NCI-H2196 treated with DMSO at 0.1 percent for 48 hours (cell line): ENCODE measurements at regions not wholly inside any gene's neighbourhood (a gene's known extent, or its start where the extent isn't known, plus 50 kb on each side); places are given as distances from the start of the nearest gene placed in this dataset.
"Not testable (repeated sequence)": the region's sequence is repeated elsewhere in the genome, so short reads cannot be mapped to it uniquely, and the experiment has no call there.

ENCODE experiments used
- DNase-seq: peaks from one replicate; lab custom pipeline; 2025; ENCODE audit not compliant: unreplicated experiment; lab: John Stamatoyannopoulos, UW

DNA sequence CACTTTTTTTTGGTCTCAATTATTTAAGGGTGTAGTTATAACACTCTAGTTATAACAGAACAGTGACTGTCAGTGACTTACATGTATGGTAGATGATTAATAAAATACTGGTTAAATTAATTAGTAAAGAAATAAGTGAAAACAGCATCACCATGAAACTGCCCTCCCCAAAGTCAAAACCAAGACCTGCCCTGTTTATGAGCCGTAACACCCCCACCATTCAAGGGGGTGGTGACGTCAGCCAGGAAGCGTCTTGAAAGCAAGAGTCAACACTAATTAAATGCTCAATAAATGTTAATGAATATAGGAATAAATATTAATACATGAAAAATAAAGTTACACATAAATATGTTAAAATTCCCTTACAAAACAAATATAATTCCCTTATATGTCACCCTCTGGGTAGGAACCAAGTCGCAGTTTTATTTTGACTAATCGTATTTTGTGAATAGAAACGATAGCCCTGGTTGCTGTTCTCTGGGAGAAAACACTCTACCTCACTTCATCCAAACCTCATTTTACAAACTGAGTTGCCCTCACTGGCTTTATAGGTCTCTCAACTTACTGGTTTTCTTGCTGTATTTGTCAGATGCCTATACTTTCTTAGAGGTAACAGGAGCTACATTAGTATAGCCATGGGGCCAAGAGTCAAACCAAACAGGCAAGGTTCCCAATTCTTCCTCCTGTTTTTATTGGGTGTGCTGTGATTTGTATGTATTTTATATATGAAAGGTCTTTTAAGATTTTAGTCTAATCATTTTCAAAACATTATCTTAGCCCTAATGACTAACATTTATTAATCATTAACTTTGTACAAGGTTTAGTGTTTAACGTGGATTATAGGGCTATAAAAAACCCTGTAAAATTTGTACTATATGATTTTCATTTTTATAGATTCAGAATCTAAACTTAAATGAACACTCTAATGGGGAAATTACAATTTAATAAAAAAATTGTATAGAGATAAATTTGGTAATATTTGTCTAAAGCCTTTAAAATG is 227.9 kb upstream of the IRAK1BP1 start:
- no peak for DNase-seq

DNA sequence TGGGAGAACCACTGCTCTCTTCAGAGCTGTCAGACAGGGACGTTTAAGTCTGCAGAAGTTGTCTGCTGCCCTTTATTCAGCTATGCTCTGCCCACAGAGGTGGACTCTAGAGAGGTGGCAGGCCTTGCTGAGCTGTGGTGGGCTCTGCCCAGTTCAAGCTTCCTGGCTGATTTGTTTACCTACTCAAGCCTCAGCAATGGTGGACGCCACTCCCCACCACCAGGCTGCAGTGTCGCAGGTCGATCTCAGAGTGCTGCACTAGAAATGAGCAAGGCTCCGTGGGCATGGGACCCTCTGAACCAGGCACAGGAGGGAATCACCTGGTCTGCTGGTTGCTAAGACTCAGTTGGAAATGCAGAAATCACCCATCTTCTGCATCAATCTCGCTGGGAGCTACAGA is 223.4 kb upstream of the IRAK1BP1 start:
- not testable (repeated sequence) for DNase-seq

GRCh38 chr6:78646542-78647415 is 220.6 kb upstream of the IRAK1BP1 start:
- DNase-seq = not testable (repeated sequence)

DNA sequence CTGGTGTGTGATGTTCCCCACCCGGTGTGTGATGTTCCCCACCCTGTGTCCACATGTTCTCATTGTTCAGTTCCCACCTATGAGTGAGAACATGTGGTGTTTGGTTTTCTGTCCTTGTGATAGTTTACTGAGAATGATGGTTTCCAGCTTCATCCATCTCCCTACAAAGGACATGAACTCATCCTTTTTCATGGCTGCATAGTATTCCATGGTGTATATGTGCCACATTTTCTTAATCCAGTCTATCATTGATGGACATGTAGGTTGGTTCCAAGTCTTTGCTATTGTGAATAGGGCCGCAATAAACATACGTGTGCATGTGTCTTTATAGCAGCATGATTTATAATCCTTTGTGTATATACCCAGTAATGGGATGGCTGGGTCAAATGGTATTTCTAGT is 201.5 kb upstream of the IRAK1BP1 start:
- not testable (repeated sequence) for DNase-seq

DNA sequence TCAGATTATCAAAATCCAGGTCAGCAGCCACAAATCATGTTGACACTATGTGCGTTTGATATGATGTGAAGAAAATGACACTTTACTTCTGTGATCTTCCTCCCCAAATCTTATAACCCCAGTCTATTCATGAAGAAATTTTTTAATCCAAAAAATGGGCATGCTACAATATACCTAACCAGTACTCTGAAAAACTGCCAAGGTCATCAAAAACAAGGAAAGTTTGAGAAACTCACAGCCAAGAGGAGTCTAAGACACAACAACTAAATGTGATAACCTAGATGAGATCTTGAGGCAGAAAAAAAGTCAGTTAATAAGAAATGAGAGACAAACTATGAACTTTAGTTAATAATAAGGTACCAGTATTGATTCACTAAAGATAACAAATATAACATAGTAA is 200.6 kb upstream of the IRAK1BP1 start:
- DNase-seq = no peak

- DNase-seq = no peak
Measured at GRCh38 chr6:78670156-78670555, 197.2 kb upstream of the IRAK1BP1 start.

GRCh38 chr6:78670802-78671201 is 196.5 kb upstream of the IRAK1BP1 start:
- DNase-seq = no peak

GRCh38 chr6:78676069-78677007 is 191.0 kb upstream of the IRAK1BP1 start:
- not testable (repeated sequence) for DNase-seq

DNA sequence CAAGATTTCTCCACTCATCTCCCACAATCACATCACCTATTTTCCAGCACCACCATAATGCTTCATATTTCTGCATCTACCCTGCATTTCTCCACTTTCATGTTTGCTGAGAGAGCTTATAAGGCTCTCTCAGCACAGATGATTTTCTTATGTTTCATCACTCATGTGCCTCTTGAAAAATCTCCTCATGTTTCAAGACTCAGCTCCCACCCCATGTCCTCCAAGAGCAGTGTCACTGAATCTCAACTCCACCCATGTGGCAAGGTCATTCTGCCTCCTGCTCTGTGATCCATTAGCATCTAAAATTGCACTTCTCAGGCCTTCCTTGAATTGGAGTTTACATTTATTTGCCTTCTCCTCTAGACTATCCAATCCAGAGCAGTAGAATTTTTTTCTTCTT is 178.7 kb upstream of the IRAK1BP1 start:
- no peak for DNase-seq

GRCh38 chr6:78693835-78694234 is 173.5 kb upstream of the IRAK1BP1 start:
- DNase-seq = no peak

- DNase-seq = not testable (repeated sequence)
Measured at GRCh38 chr6:78694628-78695027, 172.7 kb upstream of the IRAK1BP1 start.

GRCh38 chr6:78700991-78701390 is 166.4 kb upstream of the IRAK1BP1 start:
- no peak for DNase-seq

DNA sequence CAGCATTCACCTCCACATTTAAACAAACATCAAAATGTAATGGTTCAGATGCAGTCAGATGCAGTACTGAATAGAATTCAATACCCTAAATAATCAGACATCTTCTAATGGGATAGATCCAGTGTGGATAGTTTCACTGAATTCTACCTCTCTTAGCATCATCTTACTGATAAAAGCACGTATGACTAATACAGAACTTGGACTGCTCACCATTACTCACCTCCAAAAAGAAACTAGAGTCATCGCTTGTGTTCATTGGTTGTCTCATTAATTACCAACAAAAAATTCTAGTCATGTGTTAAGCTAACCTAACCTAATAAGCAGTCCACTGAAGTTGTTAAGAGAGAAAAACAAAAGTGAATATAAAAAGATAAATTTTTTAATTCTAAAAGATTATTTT is 165.9 kb upstream of the IRAK1BP1 start:
- no peak for DNase-seq

GRCh38 chr6:78709021-78709420 is 158.3 kb upstream of the IRAK1BP1 start:
- DNase-seq = no peak

DNA sequence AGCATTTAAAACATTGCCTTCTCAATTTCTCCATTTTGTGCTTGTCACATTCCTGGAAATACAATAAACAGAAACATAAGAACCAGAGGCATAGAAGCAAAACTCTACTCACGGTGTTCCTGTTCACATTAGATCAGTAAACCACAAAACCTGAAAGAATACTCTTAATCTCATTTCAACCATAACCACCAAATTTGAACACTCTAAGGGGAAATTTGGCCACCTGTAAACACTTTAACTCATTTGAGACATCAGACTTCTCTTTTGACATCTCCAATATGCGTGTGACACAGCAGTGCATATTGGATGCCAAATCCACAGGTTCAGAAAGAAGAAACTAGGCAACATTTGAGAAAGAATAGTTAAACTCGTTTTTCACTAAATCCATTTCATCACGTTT is 153.8 kb upstream of the IRAK1BP1 start:
- DNase-seq = no peak

GRCh38 chr6:78744144-78744543 is 123.2 kb upstream of the IRAK1BP1 start:
- no peak for DNase-seq

GRCh38 chr6:78746457-78746856 is 120.9 kb upstream of the IRAK1BP1 start:
- no peak for DNase-seq

- no peak for DNase-seq
Measured at GRCh38 chr6:78749326-78749725, 118.0 kb upstream of the IRAK1BP1 start.

GRCh38 chr6:78758297-78758798 is 109.0 kb upstream of the IRAK1BP1 start:
- DNase-seq = not testable (repeated sequence)

DNA sequence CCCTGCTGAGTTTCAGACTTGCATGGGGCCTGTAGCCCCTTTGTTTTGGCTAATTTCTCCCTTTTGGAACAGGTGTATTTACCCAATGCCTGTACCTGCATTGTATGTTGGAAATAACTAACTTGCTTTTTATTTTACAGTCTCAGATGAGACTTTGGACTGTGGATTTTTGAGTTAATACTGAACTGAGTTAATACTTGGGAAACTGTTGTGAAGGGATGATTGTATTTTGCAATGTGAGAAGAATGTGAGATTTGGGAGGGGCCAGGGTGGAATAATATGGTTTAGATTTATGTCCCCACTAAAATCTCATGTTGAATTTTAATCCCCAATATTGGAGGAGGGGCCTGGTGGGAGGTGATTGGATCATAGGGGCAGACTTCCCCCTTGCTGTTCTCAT is 99.1 kb upstream of the IRAK1BP1 start:
- no peak for DNase-seq
